Fibroblast of the aortic adventitia (primary cell): ENCODE measurements at regions not wholly inside any gene's neighbourhood (a gene's known extent, or its start where the extent isn't known, plus 50 kb on each side); places are given as distances from the start of the nearest gene placed in this dataset.

Source experiments
- DNase-seq: peaks from one replicate; pipeline ENCODE4 v3.0.0-alpha.2; 2010; ENCODE audit warnings: low read depth
- H3K4me3 ChIP-seq: 2 replicates; pipeline ENCODE4 v1.5.1; 2011; ENCODE audit warnings: low read depth, mild to moderate bottlenecking, control low read depth, low read length, moderate library complexity
- TF ChIP-seq, protein P1 (sequence below): IDR thresholded peaks from 2 replicates; pipeline ENCODE4 v1.5.1; 2011; ENCODE audit warnings: mild to moderate bottlenecking, low read length, control low read depth, inconsistent platforms; ENCODE audit not compliant: insufficient read depth

DNA sequence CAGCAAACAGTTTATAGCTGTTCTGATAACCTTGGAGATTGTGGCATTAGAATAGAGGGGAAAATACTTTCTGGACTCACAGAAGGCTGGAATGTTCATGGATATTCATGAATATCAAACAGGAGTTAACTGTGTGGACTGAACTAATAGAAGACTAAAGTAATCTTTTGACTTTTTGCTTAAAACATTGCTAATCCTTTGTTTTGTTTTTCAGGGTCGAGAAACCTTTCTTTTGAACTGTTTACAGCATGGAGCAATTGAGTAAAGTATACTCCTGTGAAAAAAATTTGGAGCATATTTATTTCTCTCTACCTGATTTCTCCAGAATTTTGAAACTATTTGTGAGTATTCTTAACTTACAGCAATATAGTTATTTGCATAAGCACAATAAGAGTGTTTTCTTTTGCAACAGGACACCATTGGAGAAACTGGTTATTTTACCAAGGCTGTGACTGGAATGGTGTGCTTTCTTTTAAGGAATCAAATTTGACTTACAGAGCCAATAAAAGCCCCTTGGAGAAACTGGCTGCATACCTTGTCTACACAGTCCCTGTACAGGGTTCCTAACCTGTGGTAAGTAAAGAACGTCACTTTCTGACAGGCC, 821.6 kb downstream of the TBC1D22A start:
- DNase-seq = no peak
- TF ChIP-seq, protein P1, sequence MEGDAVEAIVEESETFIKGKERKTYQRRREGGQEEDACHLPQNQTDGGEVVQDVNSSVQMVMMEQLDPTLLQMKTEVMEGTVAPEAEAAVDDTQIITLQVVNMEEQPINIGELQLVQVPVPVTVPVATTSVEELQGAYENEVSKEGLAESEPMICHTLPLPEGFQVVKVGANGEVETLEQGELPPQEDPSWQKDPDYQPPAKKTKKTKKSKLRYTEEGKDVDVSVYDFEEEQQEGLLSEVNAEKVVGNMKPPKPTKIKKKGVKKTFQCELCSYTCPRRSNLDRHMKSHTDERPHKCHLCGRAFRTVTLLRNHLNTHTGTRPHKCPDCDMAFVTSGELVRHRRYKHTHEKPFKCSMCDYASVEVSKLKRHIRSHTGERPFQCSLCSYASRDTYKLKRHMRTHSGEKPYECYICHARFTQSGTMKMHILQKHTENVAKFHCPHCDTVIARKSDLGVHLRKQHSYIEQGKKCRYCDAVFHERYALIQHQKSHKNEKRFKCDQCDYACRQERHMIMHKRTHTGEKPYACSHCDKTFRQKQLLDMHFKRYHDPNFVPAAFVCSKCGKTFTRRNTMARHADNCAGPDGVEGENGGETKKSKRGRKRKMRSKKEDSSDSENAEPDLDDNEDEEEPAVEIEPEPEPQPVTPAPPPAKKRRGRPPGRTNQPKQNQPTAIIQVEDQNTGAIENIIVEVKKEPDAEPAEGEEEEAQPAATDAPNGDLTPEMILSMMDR = no peak
- H3K4me3 ChIP-seq = no peak overlapping the region

DNA sequence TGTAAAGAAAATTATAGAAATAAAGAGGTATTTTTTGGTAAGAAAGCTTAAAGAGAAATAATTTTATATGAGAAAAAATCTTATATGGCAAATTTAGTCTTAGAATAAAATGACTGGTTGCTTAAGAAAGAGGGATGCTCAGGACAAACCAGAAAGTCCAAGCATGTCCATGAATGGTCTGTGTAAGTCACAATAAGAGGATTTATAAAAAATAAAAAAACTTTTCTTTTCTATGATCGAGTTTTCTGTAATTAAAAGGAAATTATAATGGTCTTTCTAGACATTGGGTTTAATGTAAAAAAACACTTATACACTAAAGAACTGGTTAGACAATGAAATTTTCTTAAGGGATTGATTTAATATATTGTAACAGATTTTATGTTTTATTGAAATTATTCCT, 819.6 kb downstream of the TBC1D22A start:
- no peak for DNase-seq
- H3K4me3 ChIP-seq = no peak overlapping the region

DNA sequence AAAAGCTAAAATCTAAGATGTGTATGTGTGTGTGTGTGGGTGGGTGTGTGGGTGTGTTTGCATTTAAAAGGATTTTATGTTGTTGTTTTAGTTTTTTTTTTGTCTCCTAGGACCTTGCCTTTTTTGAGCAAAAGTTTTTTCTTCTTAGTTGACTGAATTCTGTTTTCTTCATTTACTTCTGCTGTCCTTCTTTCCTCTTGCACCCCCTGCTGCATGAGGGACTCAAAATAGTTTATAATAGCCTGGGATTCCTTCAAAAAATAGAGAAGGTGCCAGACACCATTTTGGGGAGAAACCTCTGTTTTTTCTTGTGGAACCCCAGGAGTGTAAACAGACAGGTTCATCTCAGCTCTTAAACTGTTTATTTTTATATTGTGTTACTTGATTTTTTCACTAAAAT, 817.7 kb downstream of the TBC1D22A start:
- TF ChIP-seq, protein P1 = no peak
- H3K4me3 ChIP-seq = no peak overlapping the region
- no peak for DNase-seq

More for the DNA sequence above, 819.6 kb downstream of the TBC1D22A start:
- TF ChIP-seq, protein P1 = no peak

DNA sequence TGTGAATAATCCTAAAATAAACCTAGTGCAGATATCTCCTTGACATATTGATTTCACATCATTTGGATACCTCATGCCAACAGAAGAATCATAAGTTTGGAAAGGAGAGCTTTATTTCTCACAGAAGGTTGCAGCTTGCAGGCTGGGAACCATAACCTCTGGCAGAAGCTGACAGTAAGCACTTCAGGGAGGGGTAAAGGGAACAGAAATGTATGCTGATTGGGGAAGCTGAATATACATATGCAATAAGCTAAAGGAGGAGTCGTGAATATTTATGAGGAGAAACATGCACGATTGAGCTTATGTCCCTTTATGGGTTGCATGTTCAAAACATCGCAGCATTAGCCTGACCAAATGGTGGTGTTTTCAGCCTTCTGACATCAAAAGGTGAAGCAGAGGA, 814.5 kb downstream of the TBC1D22A start:
- no peak overlapping the region for H3K4me3 ChIP-seq

DNA sequence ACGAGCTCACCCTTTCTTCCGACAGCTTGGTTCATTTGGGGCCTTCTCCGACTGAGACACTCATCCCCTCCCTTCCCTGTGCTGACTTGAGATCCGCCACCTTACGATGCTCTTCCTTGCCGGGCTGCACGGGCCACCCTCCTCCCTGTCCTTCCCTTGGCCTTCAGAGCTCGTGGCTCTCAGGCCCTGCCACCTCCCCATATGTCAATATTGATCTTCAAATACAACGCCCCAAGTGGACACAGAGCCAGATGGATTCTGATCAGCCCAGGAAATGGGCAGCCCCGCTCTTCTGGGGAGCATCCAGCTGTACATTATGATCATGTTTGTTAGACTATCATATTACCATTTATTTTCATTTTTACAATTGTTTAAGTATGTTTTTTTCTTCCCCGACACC, 812.8 kb downstream of the TBC1D22A start:
- no peak for DNase-seq
- TF ChIP-seq, protein P1 = no peak
- no peak overlapping the region for H3K4me3 ChIP-seq

More for the DNA sequence above, 814.5 kb downstream of the TBC1D22A start:
- TF ChIP-seq, protein P1 = no peak
- DNase-seq = no peak

DNA sequence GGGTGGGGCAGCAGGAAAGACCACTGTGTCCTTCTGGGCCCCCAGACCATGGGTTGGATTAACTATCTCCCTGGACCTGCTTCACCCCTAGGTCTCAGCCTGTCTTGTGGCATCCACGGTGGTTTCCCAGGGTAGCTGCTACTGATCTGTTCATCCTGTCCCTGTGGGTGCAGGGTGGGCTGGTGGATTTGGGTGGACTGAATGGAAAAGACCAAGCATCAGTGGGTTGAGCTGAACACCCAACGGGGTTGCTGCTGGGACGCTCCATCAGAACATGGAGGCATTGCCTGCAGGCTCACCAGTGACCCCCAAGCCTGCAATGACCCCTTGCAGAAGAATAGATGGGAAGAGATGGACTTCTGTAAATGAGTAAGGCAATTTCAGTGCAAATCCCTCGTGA, 812.1 kb downstream of the TBC1D22A start:
- TF ChIP-seq, protein P1 = no peak
- H3K4me3 ChIP-seq = no peak overlapping the region
- no peak for DNase-seq

DNA sequence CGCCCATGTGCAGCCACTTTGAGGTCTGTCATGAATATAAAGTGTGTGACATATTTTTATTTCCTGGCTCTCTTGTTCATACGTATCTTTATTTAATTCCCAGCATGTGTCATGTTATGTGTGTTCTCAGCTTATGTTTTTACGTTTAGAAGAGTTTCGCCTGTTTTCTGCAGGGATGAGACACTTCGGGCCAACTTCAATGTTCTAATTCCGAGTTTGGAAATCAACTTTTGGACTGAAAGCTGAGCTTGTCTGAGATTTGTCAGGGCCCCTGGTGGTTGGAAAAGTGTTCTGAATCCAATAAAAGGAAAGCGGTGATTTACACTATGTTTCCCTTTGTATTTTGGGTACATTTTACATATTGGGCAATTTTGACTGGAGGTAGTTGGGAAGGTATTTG, 810.7 kb downstream of the TBC1D22A start:
- TF ChIP-seq, protein P1 = no peak
- no peak for DNase-seq
- no peak overlapping the region for H3K4me3 ChIP-seq
